ENCODE measurements at regions not wholly inside any gene's neighbourhood (a gene's known extent, or its start where the extent isn't known, plus 50 kb on each side); places are given as distances from the start of the nearest gene placed in this dataset.

- TF ChIP-seq, protein P1, sequence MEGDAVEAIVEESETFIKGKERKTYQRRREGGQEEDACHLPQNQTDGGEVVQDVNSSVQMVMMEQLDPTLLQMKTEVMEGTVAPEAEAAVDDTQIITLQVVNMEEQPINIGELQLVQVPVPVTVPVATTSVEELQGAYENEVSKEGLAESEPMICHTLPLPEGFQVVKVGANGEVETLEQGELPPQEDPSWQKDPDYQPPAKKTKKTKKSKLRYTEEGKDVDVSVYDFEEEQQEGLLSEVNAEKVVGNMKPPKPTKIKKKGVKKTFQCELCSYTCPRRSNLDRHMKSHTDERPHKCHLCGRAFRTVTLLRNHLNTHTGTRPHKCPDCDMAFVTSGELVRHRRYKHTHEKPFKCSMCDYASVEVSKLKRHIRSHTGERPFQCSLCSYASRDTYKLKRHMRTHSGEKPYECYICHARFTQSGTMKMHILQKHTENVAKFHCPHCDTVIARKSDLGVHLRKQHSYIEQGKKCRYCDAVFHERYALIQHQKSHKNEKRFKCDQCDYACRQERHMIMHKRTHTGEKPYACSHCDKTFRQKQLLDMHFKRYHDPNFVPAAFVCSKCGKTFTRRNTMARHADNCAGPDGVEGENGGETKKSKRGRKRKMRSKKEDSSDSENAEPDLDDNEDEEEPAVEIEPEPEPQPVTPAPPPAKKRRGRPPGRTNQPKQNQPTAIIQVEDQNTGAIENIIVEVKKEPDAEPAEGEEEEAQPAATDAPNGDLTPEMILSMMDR (IDR thresholded peaks at IDR 0.05): no peak
- TF ChIP-seq POLR2A (IDR thresholded peaks at IDR 0.05): no peak
These were observed 140.6 kb upstream of the HSF2 start for GRCh38 chr6:122258839-122259238.

Measured in thyroid gland (tissue), 4 donors.